ENCODE measurements at regions not wholly inside any gene's neighbourhood (a gene's known extent, or its start where the extent isn't known, plus 50 kb on each side); places are given as distances from the start of the nearest gene placed in this dataset.

- TF ChIP-seq BACH2 (CRISPR knock-in tag; IDR thresholded peaks at IDR 0.05; ENCODE audit: borderline replicate concordance): no peak
- no peak for TF ChIP-seq RARB (CRISPR knock-in tag; IDR thresholded peaks at IDR 0.05)
- no peak for TF ChIP-seq ZNF8 (CRISPR knock-in tag; IDR thresholded peaks at IDR 0.05)
- TF ChIP-seq ZNF70 (CRISPR knock-in tag; IDR thresholded peaks at IDR 0.05): no peak
- no peak for TF ChIP-seq CSRNP3 (CRISPR knock-in tag; IDR thresholded peaks at IDR 0.05)
- no peak for TF ChIP-seq ISL1 (CRISPR knock-in tag; IDR thresholded peaks at IDR 0.05)
- TF ChIP-seq TCF4 (CRISPR knock-in tag; IDR thresholded peaks at IDR 0.05; ENCODE audit: borderline replicate concordance): no peak
- no peak for TF ChIP-seq GLIS3 (CRISPR knock-in tag; IDR thresholded peaks at IDR 0.05)
- TF ChIP-seq ZFP3 (CRISPR knock-in tag; IDR thresholded peaks at IDR 0.05): no peak
- TF ChIP-seq, protein P1, sequence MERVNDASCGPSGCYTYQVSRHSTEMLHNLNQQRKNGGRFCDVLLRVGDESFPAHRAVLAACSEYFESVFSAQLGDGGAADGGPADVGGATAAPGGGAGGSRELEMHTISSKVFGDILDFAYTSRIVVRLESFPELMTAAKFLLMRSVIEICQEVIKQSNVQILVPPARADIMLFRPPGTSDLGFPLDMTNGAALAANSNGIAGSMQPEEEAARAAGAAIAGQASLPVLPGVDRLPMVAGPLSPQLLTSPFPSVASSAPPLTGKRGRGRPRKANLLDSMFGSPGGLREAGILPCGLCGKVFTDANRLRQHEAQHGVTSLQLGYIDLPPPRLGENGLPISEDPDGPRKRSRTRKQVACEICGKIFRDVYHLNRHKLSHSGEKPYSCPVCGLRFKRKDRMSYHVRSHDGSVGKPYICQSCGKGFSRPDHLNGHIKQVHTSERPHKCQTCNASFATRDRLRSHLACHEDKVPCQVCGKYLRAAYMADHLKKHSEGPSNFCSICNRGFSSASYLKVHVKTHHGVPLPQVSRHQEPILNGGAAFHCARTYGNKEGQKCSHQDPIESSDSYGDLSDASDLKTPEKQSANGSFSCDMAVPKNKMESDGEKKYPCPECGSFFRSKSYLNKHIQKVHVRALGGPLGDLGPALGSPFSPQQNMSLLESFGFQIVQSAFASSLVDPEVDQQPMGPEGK (CRISPR knock-in tag; IDR thresholded peaks at IDR 0.05; ENCODE audit: borderline replicate concordance): no peak
- no peak for TF ChIP-seq POU6F1 (CRISPR knock-in tag; IDR thresholded peaks at IDR 0.05; ENCODE audit: borderline replicate concordance, low read depth)
- no peak for TF ChIP-seq TSHZ2 (CRISPR knock-in tag; IDR thresholded peaks at IDR 0.05)
Measured at GRCh38 chr7:118689403-118689802, 464.9 kb downstream of the ANKRD7 start.

Data from SK-N-SH treated with all-trans-retinoic acid at 6 μM for 48 hours (cell line).